ENCODE measurements at regions not wholly inside any gene's neighbourhood (a gene's known extent, or its start where the extent isn't known, plus 50 kb on each side); places are given as distances from the start of the nearest gene placed in this dataset.

- no peak for TF ChIP-seq POLR2A (IDR thresholded peaks at IDR 0.05)
- no peak for TF ChIP-seq CTCF (IDR thresholded peaks at IDR 0.05)
- no peak for TF ChIP-seq POLR2AphosphoS5 (IDR thresholded peaks at IDR 0.05)
- no peak for TF ChIP-seq EP300 (IDR thresholded peaks at IDR 0.05)
Observed at GRCh38 chr5:123273095-123273494, 150.1 kb downstream of the CEP120 start.

Measured in upper lobe of left lung (tissue), 4 donors.